LNCaP clone FGC (cell line): ENCODE measurements at regions not wholly inside any gene's neighbourhood (a gene's known extent, or its start where the extent isn't known, plus 50 kb on each side); places are given as distances from the start of the nearest gene placed in this dataset.
"Not testable (repeated sequence)": the region's sequence is repeated elsewhere in the genome, so short reads cannot be mapped to it uniquely, and the experiment has no call there.

Experiments
- DNase-seq: peaks from one replicate; pipeline ENCODE4 v3.0.0-alpha.2; 2011; ENCODE audit warnings: low read depth
- H3K4me3 ChIP-seq: 2 replicates; pipeline ENCODE4 v1.5.1; 2011; ENCODE audit warnings: mild to moderate bottlenecking, low read depth, low read length, control low read depth
- CTCF ChIP-seq: IDR thresholded peaks from 2 replicates; pipeline ENCODE4 v1.5.1; 2012; ENCODE audit warnings: mild to moderate bottlenecking; ENCODE audit not compliant: control insufficient read depth, insufficient read depth; ENCODE audit errors: extremely low read depth

- no peak overlapping the region for H3K4me3 ChIP-seq
- no peak for TF ChIP-seq CTCF
- DNase-seq: no peak
These were observed 128.2 kb downstream of the TBX19 start for GRCh38 chr1:168408884-168409283.

- no peak overlapping the region for H3K4me3 ChIP-seq
- TF ChIP-seq CTCF: no peak
These were observed 127.8 kb downstream of the TBX19 start for GRCh38 chr1:168408539-168408865.

GRCh38 chr1:168407832-168408538 is 127.3 kb downstream of the TBX19 start:
- H3K4me3 ChIP-seq: no peak overlapping the region
- TF ChIP-seq CTCF: no peak
- DNase-seq: no peak

More at GRCh38 chr1:168408539-168408865, 127.8 kb downstream of the TBX19 start:
- no peak for DNase-seq

GRCh38 chr1:168405906-168406549 is 125.4 kb downstream of the TBX19 start:
- peak; percentile 39 for DNase-seq
- TF ChIP-seq CTCF: no peak
- no peak overlapping the region for H3K4me3 ChIP-seq

- H3K4me3 ChIP-seq: no peak overlapping the region
- TF ChIP-seq CTCF: no peak
- DNase-seq: no peak
These were observed 122.5 kb downstream of the TBX19 start for GRCh38 chr1:168403140-168403539.

- DNase-seq: not testable (repeated sequence)
These were observed 121.8 kb downstream of the TBX19 start for GRCh38 chr1:168402466-168402865.

GRCh38 chr1:168401341-168401740 is 120.7 kb downstream of the TBX19 start:
- no peak overlapping the region for H3K4me3 ChIP-seq
- no peak for DNase-seq
- TF ChIP-seq CTCF: no peak

More at GRCh38 chr1:168402466-168402865, 121.8 kb downstream of the TBX19 start:
- not testable (repeated sequence) for H3K4me3 ChIP-seq
